HG03095 (cell line): ENCODE measurements at regions not wholly inside any gene's neighbourhood (a gene's known extent, or its start where the extent isn't known, plus 50 kb on each side); places are given as distances from the start of the nearest gene placed in this dataset.

Experiments
- ATAC-seq: cut with Tn5 transposase; IDR thresholded peaks from one replicate; pipeline ENCODE4 v1.9.1; 2021; ENCODE audit warnings: moderate library complexity; ENCODE audit not compliant: unreplicated experiment

DNA sequence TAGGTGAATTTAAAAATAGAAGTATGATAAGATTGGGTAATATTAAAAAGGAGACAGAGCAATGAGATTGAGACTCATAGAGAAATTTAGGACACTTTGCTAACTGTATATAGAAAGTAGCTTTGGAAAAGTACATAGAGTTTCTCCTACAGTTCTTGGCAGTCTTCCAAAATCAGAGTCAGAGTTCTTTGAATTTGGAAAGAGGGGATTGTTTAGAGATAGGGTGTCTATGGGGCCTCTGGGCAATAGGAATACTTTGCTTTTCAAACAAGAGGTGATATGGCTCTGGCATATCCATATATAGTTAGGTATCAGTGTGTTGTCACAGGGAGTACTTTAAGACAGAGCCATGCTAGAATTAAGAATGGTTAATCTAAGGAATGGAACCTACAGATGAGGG is 477.1 kb upstream of the KCNMB2 start:
- no peak for ATAC-seq

DNA sequence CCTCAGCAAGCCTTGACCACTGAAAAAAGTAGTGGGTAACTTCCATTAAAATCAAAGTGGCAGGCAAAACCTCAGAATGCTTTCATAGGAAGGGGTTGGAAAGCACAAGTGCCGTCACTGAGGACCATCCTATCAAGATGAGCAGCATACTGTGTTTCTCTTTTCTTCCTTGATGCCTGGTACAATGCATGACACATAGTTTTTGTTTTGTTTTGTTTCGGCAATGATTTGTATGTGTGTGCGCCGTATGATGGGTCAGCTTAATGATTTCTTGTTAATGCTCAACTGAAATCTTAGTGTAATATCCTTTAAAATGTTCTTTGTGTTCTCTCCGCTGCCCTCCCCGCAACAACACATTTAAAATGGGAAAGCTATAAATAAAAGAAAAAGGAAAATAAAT is 476.4 kb upstream of the KCNMB2 start:
- no peak for ATAC-seq

DNA sequence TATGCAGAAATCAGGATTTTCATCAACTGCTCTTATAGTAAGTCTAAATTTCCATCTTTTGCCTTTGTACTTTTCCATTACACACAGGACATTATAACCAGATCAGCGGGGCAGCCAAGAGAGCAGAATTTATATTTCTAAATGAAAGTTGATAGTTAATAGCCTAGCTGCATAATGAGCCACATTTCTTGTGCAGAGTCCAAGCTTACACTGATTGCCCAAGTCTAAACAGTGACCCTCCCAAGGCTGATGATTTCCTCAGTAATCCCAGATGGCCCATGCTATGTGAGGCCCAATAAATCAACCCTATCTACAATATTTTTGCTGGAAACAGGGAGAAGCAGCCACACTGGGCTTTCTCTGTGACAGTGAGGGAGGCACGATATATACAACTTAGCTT is 475.8 kb upstream of the KCNMB2 start:
- ATAC-seq = no peak

DNA sequence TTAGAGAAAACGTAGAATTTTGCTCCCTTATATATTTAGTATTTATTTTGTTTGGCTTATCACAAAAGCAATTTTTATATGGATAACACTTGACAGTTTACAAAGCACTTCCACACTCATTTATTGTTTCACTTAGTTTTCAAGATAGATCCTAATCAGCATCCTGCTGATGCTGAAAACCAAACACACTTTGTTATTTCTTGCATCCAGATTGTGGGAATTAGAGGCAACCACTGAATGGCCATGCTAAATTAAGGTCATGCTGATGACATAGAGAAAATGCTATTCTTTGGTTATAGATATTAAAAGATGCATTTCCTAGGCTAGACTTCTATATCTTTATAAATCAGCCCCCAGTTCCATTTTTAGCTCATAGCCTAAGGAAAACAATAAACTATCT is 474.1 kb upstream of the KCNMB2 start:
- no peak for ATAC-seq

DNA sequence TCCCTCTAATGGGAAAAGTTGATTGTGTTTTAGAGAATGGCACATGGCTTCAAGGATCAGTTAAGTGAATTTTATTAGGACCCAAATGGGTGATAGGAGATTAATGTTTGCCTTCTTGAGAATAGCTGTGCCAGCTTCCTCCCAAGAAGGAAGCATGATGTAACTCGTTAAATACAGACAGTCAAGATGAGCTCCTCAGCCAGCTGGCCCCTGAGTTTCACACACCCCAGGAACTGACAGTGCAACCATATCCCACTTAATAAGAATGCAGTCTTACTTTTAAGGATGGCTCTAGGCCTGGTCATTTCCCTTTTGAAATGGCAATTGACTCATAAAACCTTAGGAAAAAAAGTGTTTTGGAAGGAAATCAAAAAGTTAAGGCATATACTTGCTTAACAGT is 472.8 kb upstream of the KCNMB2 start:
- no peak for ATAC-seq

DNA sequence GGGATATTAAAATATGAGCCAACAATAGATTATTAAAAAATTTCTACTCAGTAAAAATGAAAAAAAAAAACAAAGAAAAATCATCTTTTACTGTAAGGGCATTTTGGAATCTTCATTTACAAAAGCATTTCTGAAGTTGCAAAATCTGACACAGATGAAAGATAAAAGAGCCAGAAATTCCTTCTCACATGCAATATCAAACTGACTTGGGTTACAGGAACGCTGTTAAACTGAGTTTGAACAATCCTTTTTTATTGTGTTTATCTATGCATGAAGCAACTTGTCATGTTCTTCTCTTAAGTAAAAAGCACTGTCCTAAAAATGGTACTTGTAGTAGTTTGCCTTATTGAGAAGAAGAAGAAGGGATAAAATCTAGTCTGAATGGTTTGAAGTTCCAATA is 468.5 kb upstream of the KCNMB2 start:
- ATAC-seq = no peak

DNA sequence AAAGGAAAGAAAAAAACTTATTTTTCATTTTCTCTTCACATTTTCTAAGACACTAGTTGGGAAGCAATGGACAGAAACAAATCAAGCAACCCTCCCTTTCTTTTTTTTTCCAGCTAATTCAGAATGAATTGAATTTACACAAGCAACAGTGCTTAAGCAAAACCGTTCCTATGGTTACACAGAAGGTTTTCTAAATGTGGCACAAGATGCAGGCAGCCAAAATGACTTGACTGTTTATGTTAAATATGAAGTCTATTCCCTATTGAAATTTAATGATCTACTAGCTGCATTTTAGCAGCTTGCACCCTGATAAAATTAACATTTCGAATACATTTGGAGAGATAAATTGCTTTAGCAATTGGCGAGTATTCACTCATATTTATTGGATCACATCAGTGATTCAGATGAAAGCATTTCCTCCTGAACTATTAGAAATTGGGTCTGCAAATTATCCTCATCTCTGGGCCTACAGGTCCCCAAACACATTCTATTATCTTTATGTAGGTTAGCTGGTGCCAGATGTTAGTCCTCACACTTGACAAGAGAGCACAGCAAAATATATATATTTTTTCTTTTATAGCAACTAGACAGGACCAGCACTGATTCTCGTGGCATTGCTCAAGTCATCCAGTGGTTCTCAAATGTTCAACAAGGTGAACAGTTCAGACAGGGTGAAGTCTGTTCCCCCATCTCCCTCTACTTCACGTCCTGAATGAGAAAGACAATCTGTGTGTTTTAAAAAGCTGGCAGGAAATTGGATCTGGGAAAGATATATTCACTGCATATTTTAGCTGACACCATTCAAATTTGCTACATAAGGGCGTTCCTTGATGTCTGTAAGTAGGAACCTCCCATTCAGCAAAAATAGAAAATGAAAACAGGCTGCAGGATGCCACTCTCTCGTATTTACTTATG is 463.6 kb upstream of the KCNMB2 start:
- no peak for ATAC-seq

DNA sequence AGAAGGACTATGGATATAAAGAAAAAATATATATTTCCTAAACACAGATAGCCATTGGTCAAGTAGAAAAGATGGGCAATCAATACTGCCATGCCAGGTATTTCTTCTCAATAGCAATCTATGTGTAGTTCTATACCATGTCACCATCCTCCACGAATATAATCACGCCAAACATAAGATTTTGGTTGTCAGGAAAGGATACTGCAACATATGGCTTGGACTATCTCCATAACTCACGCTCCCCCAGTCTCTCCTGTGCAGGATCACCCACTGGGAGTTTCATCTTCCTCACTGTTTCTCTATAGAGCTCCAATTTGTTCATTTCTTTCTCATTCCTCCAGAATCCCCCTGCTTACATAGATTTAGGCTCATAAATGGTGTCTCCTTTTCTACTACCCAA is 462.9 kb upstream of the KCNMB2 start:
- ATAC-seq = no peak

DNA sequence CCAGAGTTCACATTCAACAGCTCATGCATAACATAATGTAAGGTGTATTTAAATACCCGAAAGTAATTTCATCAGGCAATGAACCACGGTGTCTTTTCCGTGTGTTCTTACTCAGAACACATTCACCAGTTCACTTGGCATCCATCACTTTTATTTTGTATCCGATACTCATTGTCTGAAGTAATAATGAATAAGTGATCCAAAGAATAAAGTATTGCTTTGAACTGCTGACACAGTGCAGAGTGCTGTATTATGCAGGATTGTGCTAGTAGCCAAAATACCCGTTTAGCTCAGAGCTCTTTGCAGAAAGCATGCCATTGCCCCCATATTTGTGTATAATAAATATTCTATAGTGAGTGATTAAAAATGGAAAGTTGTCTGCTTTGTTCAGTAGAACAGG is 460.9 kb upstream of the KCNMB2 start:
- no peak for ATAC-seq

DNA sequence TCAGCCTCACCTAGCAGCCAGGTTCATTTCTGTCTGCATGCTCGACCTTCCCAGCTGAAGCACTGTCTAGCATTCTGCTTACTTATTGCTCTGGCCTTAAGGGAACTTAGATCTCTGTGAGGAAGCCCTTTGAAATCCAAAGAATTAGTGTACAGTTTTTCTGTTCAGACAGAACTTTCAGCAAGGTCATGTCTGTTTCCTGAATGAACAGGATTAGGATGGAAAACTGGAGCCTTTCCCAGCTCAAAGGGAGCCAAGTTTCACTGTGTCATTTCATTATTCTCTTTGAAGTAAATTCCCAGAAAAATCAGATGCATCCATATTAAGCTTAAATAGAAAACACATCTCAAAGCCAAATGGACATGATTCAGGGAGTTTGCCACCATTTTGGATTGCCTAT is 457.3 kb upstream of the KCNMB2 start:
- ATAC-seq = no peak

DNA sequence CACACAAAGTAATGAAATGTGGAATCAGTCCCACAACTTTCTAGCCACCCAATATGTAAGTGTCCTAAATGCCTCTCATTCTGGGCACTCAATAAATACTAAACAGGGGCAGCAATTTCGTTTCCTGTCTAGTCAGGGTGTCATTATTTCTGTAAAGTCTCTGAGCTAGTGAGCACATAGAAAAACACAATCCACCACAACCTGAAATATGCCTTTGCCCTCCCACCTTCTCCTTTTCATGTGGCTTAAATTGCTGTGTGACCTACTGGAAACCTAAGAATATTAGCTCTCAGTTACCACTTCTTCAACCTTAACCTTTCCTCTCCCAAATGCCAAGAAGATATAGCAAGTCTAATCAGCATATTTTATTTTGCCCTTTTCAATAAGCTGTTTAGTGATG is 456.3 kb upstream of the KCNMB2 start:
- no peak for ATAC-seq

DNA sequence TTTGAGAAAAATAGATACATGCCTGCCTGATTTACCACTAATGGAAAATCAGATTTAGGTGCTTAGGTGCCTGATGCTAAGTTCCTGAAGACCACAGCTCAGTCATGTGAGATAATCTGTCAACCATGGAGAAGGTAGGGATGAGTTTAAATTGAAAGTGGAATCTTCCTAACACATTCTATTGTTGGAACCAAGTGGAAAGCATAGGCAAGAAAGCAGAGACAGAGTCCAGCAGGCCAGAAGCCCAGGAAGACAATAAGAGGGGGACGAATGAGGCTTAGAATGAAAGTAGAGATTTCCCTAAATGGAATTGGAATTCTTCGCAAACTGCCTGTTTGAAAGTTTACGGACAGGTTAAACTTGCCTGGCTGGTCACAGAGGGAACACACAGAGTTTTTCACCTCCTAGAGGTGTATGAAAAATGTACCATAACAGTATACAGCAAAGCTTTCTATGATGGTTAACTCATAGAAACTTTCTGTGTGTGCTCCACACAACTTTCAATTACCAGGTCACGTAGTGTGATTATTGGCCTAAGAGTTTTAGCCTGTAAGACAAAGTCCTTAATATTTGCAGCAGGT is 453.8 kb upstream of the KCNMB2 start:
- no peak for ATAC-seq

DNA sequence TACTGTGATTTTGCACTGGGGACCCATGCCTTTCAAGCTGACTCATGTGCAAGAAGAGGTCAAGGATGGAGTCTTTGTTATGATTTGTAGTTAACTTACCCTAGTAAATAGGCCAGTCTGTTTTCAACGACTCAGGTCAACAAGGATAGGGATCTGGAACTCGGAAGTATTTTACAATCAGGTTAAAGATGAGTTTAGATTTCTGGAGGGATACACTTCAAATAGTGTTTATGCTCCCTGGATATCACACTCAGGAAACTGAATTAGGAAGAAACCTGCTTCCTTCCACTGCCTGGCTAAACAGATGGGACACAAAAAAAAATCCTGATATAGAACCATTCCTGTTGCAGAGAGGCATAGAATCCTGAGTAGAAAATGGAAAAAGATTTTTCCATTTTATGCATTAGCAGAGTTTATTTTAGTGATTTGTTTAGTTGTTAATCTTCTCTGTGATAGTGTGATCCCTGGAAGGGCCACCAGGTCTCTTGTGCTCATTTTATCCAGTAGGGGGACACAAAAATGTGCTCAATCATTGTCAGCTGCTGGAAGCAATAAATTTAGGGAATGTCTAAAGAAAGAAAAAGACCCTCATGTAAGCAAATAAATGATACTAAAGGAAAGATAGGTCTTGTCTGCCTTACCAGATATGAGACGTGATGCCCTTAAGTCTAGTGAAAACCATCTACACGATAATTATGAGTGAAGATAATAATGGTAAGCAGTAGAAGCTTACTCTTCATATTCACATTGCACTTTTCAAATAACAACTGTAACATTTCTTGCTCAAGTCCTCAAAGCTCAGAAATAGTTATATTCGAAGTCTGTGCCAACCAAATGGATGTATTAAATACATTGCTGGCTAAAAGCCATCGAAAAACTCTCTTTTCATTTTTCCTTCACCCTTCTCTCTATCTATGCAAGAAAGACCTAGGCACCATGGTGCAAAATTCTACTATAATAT is 452.1 kb upstream of the KCNMB2 start:
- ATAC-seq = no peak

DNA sequence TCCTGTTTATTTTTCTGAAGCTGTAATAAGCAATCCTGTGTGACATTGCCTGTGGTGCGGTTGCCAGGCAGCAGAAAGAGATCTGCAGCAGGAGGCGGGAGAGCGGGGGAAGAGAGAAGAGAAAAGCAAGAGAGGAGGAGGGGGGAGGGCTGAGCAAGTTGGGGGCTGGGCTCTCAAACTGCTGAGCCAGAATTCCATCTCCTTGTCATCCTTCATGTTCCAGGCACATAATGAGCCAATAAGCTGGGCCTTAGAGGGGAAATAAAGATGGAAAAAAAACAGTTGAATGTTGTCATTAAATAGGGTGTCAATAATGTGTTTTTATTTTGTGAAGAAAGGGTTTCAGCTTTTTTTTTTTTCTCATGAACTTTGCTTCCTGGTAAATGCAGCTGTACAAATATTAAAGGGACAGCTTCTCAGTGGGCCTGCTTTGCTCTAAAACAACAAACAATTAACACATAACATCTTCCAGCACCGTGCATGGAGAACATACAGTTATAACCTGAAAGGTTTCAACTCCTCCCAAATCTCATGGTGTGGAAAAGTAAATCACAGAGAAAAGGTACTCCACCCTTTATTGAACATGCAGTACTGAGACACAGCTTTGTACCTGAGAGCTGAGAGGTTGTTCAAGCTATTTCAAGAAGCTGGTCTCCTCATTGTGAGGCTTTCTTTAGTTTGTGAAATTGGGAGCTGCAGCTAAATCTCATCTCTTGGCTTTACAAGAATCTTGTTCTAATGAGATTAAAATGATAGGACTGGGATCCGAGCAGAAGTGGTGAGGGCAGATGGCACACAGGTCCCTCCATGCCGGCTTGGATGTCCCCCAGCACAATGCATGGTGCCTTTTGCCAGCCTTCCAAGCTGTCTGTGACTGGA is 451.1 kb upstream of the KCNMB2 start:
- no peak for ATAC-seq

DNA sequence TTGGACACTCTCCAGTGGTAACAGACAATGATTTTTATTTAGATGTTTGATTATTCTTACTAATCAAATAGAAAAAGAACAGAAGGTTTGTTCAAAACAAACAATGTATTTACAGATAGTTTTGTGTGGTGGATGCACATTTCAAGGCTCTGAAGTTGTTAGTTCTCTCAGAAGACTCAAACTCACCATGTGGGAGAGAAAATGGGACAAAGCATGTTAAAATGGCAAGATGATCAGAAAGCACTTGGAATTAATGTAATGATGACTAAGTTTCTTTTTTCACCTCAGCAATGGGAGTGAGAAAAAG is 450.5 kb upstream of the KCNMB2 start:
- no peak for ATAC-seq

DNA sequence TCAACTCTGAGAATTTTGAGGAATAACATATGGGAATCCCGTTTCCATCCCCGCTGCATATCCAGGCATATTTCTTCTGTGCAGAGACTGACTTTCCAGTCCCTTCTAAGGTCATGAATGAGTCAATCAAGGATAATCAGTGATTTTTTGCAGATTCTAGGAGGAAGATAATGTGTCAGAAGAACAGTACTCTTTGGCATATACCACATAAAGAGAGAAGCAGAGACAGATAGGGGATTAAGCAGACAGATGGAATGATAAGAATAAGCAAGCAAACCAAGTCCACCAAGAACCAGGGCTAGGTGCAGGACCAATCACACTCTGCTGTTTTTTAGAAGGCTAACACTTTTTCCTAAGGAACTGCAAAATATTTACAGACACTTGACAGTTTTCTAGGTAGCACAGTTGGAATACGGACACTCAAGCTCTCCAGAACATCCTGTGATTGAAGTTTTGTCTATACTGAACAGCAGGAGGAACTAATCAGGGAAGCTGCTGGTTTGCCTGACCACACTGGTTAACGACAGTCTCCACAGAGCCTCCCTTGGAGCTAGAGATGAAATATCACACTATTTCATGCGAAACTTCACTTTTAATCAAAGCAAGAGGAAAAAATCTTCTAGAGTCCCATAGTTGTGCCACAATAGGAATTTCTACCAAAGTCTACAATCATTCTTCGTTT is 450.0 kb upstream of the KCNMB2 start:
- no peak for ATAC-seq

DNA sequence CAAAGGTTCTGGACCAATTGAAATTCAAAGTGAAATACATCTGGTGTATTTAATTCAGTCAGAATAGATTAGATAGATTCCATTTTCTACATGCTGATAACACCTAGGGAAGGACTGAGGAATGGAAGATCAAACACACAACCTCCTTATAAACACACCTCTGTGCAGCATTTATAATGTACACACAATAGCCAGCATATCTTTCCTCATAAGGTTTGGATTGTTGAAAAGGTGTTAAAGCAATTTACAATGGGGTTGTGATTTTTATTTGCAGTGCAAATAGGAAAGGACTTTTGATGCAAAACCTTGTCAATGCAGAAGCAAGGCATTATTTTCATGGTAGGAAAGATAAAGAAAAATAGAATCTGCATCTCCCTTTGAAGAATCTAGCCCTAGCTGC is 448.9 kb upstream of the KCNMB2 start:
- no peak for ATAC-seq

DNA sequence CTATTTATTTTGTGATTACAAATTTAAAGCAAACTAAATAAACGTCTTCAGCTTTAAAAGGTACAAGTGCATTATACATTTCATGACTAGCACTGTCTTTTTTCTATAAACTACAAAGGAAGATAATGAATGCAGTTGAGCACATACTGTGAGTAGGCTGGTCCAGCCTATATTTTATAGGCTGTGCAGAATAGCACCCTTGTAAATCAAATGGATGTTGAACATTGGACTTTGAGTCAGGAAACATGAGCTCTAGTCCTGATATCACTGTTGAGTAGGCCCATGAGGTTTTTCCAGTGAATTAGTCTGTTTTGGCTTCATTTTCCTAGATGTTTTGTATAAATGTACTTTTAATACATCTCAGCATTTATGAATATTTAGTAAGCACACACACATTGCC is 447.3 kb upstream of the KCNMB2 start:
- ATAC-seq = no peak

DNA sequence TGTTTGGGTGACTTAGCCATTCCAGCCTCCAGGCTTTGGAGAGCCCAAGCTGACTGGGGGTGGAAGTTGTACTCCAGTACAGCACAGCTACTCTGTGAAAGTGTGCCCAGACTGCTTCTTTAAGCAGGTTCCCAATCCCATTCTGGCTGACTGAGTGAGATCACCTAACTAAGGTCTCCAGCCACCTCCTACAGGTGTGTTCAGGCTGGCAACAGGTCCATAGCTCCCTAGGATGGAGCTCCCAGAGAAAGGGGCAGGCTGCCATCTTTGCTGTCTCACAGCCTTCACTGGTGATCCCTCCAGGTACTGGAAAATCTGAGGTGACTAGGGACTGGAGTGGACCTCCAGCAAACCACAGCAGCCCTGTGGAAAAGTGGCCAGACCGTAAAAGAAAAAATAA is 445.3 kb upstream of the KCNMB2 start:
- no peak for ATAC-seq

DNA sequence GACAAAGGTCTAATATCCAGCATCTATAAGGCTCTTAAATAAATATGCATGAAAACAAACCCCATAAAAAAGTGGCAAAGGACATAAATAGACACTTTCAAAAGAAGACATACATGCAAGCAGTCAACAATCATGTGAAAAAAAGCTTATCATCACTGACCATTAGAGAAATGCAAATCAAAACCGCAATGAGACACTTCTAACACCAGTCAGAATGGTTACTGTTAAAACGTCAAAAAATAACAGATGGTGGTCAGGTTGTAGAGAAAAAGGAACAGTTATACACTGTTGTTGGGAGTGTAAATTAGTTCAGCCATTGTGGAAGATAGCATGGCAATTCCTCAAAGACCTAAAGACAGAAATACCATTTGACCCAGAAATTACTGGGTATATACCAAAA is 440.7 kb upstream of the KCNMB2 start:
- ATAC-seq = no peak
